H1 (cell line): ENCODE measurements at regions not wholly inside any gene's neighbourhood (a gene's known extent, or its start where the extent isn't known, plus 50 kb on each side); places are given as distances from the start of the nearest gene placed in this dataset.

Experiments used
- CTCF ChIA-PET: fragments of 300-600 bp; sonication (Branson Sonifier 250); formaldehyde crosslinking; loops from one replicate; lab custom pipeline; 2021; ENCODE audit not compliant: partially characterized antibody; lab: Charles Lee
- POLR2A ChIA-PET: fragments of 300-600 bp; sonication (Branson Sonifier 250); formaldehyde crosslinking; loops from one replicate; lab custom pipeline; 2021; ENCODE audit warnings: inconsistent platforms; ENCODE audit not compliant: partially characterized antibody; lab: Charles Lee
- DNase-seq, 2 experiments: peaks; one replicate each; pipeline versions ENCODE4 v3.0.0 to v3.0.0-alpha.2; 2010 to 2022; ENCODE audit warnings: low spot score in 2 of 2, low read depth in 1 of 2, mixed read lengths in 1 of 2
- FAIRE-seq: peaks from 2 replicates; lab custom pipeline; 2011; peaks lifted over from hg19 to GRCh38; lab: Jason Lieb, UNC
- H2AFZ ChIP-seq: 2 replicates; pipeline ENCODE4 v1.8.1; 2012; ENCODE audit warnings: low read length, inconsistent platforms
- H2AK5ac ChIP-seq: 2 replicates; pipeline ENCODE4 v1.6.1; 2013; ENCODE audit warnings: low read depth, low read length
- H2BK120ac ChIP-seq: replicated peaks from 2 replicates; pipeline ENCODE3; 2013; ENCODE audit warnings: low read depth, low read length, inconsistent platforms
- H2BK12ac ChIP-seq: 2 replicates; pipeline ENCODE4 v1.6.1; 2013; ENCODE audit warnings: low read depth, low read length
- H2BK15ac ChIP-seq: 2 replicates; pipeline ENCODE4 v1.6.1; 2013; ENCODE audit warnings: low read length
- H2BK20ac ChIP-seq: 2 replicates; pipeline ENCODE4 v1.6.1; 2013; ENCODE audit warnings: low read length
- H2BK5ac ChIP-seq: 2 replicates; pipeline ENCODE4 v1.6.1; 2013; ENCODE audit warnings: low read depth, low read length
- H3K14ac ChIP-seq: 2 replicates; pipeline ENCODE4 v1.6.1; 2013; ENCODE audit warnings: inconsistent platforms; ENCODE audit not compliant: insufficient read length
- H3K18ac ChIP-seq: 2 replicates; pipeline ENCODE4 v1.6.1; 2013; ENCODE audit warnings: low read length; ENCODE audit errors: extremely low read depth
- H3K23ac ChIP-seq: 2 replicates; pipeline ENCODE4 v1.6.1; 2013; ENCODE audit warnings: inconsistent platforms; ENCODE audit not compliant: insufficient read length
- H3K23me2 ChIP-seq: 2 replicates; pipeline ENCODE4 v1.6.1; 2013; ENCODE audit warnings: low read depth, low read length
- H3K27ac ChIP-seq: 2 replicates; pipeline ENCODE4 v1.6.1; 2011; ENCODE audit warnings: low read depth, low read length, inconsistent platforms
- H3K27me3 ChIP-seq, 4 experiments: replicated peaks in 1 of 4; 1 replicate in 1 of 4; 2 replicates in 3 of 4; pipeline versions ENCODE4 v1.6.1 to v1.8.1; 2011 to 2013; ENCODE audit warnings: low read length in 3 of 4, mild to moderate bottlenecking in 3 of 4, inconsistent platforms in 2 of 4, mixed read lengths in 2 of 4, moderate library complexity in 1 of 4; ENCODE audit not compliant: control insufficient read depth in 3 of 4, insufficient read depth in 3 of 4; ENCODE audit errors: extremely low read depth in 1 of 4
- H3K36me3 ChIP-seq, 4 experiments: 2 replicates each; pipeline versions ENCODE4 v1.6.1 to v1.8.1; 2011 to 2013; ENCODE audit warnings: mild to moderate bottlenecking in 4 of 4, low read length in 3 of 4, moderate library complexity in 2 of 4, control low read depth in 1 of 4, inconsistent platforms in 1 of 4; ENCODE audit not compliant: insufficient read depth in 4 of 4, control insufficient read depth in 2 of 4
- H3K4ac ChIP-seq: replicated peaks from 2 replicates; pipeline ENCODE3; 2013; ENCODE audit warnings: low read length, low read depth, mixed read lengths, inconsistent platforms; ENCODE audit not compliant: insufficient read length
- H3K4me1 ChIP-seq, 4 experiments: replicated peaks in 1 of 4; 1 replicate in 1 of 4; 2 replicates in 3 of 4; pipeline versions ENCODE4 v1.6.1 to v1.8.1; 2011 to 2013; ENCODE audit warnings: low read length in 3 of 4, inconsistent platforms in 2 of 4, mixed read lengths in 1 of 4; ENCODE audit not compliant: insufficient read depth in 4 of 4, control insufficient read depth in 3 of 4
- H3K4me2 ChIP-seq, 2 experiments: 2 replicates each; pipeline versions ENCODE4 v1.6.1 to v1.8.1; 2011 to 2013; ENCODE audit warnings: low read depth in 2 of 2, low read length in 2 of 2, control low read depth in 1 of 2, inconsistent platforms in 1 of 2, mild to moderate bottlenecking in 1 of 2; ENCODE audit not compliant: insufficient read depth in 1 of 2
- H3K4me3 ChIP-seq, 4 experiments: fragments of 200-600, 300-600 bp in 1 of 4; sonication (generic), shearing (Covaris generic), sonication (Bioruptor Twin) in 1 of 4; 2 replicates each; pipeline versions ENCODE4 v1.5.1 to v1.8.1; 2011 to 2016; ENCODE audit warnings: low read length in 4 of 4, low read depth in 3 of 4, control low read depth in 2 of 4, inconsistent platforms in 2 of 4, mild to moderate bottlenecking in 2 of 4, mixed read lengths in 1 of 4, moderate library complexity in 1 of 4; ENCODE audit not compliant: insufficient read depth in 2 of 4; ENCODE audit errors: extremely low read depth in 1 of 4
- H3K56ac ChIP-seq: replicated peaks from 2 replicates; pipeline ENCODE3; 2013; ENCODE audit warnings: low read depth, mild to moderate bottlenecking, mixed read lengths, low read length, inconsistent platforms; ENCODE audit not compliant: insufficient read length
- H3K79me1 ChIP-seq: 2 replicates; pipeline ENCODE4 v1.6.1; 2013; ENCODE audit warnings: low read depth, low read length, control low read depth
- H3K79me2 ChIP-seq, 2 experiments: 2 replicates each; pipeline versions ENCODE4 v1.6.1 to v1.8.1; 2012 to 2013; ENCODE audit warnings: low read length in 2 of 2, mild to moderate bottlenecking in 2 of 2, inconsistent platforms in 1 of 2; ENCODE audit not compliant: insufficient read depth in 2 of 2, control insufficient read depth in 1 of 2
- H3K9ac ChIP-seq, 4 experiments: replicated peaks in 1 of 4; 1 replicate in 1 of 4; 2 replicates in 3 of 4; pipeline versions ENCODE4 v1.6.1 to v1.8.1; 2011 to 2013; ENCODE audit warnings: low read depth in 3 of 4, low read length in 3 of 4, control low read depth in 2 of 4, mild to moderate bottlenecking in 2 of 4, moderate library complexity in 2 of 4, inconsistent platforms in 1 of 4; ENCODE audit errors: extremely low read depth in 1 of 4
- H3K9me3 ChIP-seq, 2 experiments: 2 replicates each; pipeline versions ENCODE4 v1.6.1 to v1.8.1; 2012 to 2013; ENCODE audit warnings: mild to moderate bottlenecking in 2 of 2, moderate library complexity in 2 of 2, control low read depth in 1 of 2, inconsistent platforms in 1 of 2, low read depth in 1 of 2, low read length in 1 of 2, mixed read lengths in 1 of 2; ENCODE audit not compliant: insufficient read depth in 2 of 2
- H4K20me1 ChIP-seq, 2 experiments: replicated peaks in 1 of 2; 2 replicates each; pipeline versions ENCODE3 to v1.8.1; 2011 to 2013; ENCODE audit warnings: inconsistent platforms in 2 of 2, low read length in 2 of 2, mild to moderate bottlenecking in 1 of 2; ENCODE audit not compliant: insufficient read depth in 2 of 2, control insufficient read depth in 1 of 2
- H4K5ac ChIP-seq: 2 replicates; pipeline ENCODE4 v1.6.1; 2013; ENCODE audit warnings: low read length, low read depth, mixed read lengths, inconsistent platforms; ENCODE audit not compliant: insufficient read length
- H4K8ac ChIP-seq: 2 replicates; pipeline ENCODE4 v1.8.0; 2013; ENCODE audit warnings: mild to moderate bottlenecking, moderate library complexity, low read length, inconsistent platforms; ENCODE audit not compliant: insufficient read depth; ENCODE audit errors: extremely low read depth
- H4K91ac ChIP-seq: replicated peaks from 2 replicates; pipeline ENCODE3; 2013; ENCODE audit warnings: low read length, mixed read lengths, inconsistent platforms; ENCODE audit not compliant: insufficient read length
- BACH1 ChIP-seq: IDR thresholded peaks from 2 replicates; pipeline ENCODE4 v1.6.1; 2012; ENCODE audit warnings: low read length, improper control_type of control experiment
- GTF2F1 ChIP-seq: IDR thresholded peaks from 2 replicates; pipeline ENCODE4 v1.6.1; 2012; ENCODE audit warnings: low read depth, low read length, improper control_type of control experiment, borderline replicate concordance
- HDAC6 ChIP-seq: IDR thresholded peaks from one replicate; pipeline ENCODE4 v1.7.1; 2012; ENCODE audit warnings: low read depth, mild to moderate bottlenecking, inconsistent platforms, low read length, moderate library complexity
- JUND ChIP-seq: IDR thresholded peaks from 2 replicates; pipeline ENCODE4 v1.6.1; 2011; ENCODE audit warnings: mild to moderate bottlenecking, improper control_type of control experiment, low read length
- KDM5A ChIP-seq: fragments of 200-600 bp; IDR thresholded peaks from 2 replicates; pipeline ENCODE4 v1.7.1; 2012; ENCODE audit warnings: mild to moderate bottlenecking, low read length, inconsistent platforms, mixed read lengths
- SP1 ChIP-seq: IDR thresholded peaks from 2 replicates; pipeline ENCODE4 v1.6.1; 2011; ENCODE audit warnings: low read depth, low read length
- SP2 ChIP-seq: IDR thresholded peaks from 2 replicates; pipeline ENCODE4 v1.6.1; 2012; ENCODE audit warnings: mild to moderate bottlenecking, low read length, inconsistent platforms
- TBP ChIP-seq: IDR thresholded peaks from 2 replicates; pipeline ENCODE4 v1.6.1; 2011; ENCODE audit warnings: low read depth, low read length, improper control_type of control experiment
- USF2 ChIP-seq: IDR thresholded peaks from 2 replicates; pipeline ENCODE4 v1.6.1; 2011; ENCODE audit warnings: low read length, improper control_type of control experiment
- WGBS, 2 experiments: shearing (Covaris generic) in 1 of 2; methylation state at CpG; one replicate each; pipeline versions ENCODE4 v1.1.6 to v1.1.7; 2013 to 2015; ENCODE audit warnings: low lambda C conversion rate in 2 of 2, mixed read lengths in 2 of 2, inconsistent platforms in 1 of 2, low coverage in 1 of 2, missing lambda C conversion rate in 1 of 2; ENCODE audit not compliant: insufficient replicate concordance in 2 of 2, insufficient coverage in 1 of 2, insufficient read length in 1 of 2; ENCODE audit errors: extremely low coverage in 1 of 2, missing lambda C conversion rate in 1 of 2; 5-methylcytosine and 5-hydroxymethylcytosine counted together

GRCh38 chr7:156063241-156063810, 251.1 kb upstream of the SHH start:
- no peaks in the 10 kb centered on the region; a peak in 1 of 7 replicates for H3K27me3 ChIP-seq
- POLR2A ChIA-PET: no interaction called here
- no peaks in the 10 kb centered on the region for H3K4me1 ChIP-seq

More at GRCh38 chr7:156063241-156063810, 251.1 kb upstream of the SHH start:
- no peak overlapping the region for H2BK15ac ChIP-seq
- H2AFZ ChIP-seq: no peak overlapping the region
- H3K9me3 ChIP-seq: peaks cover 7 to 12% of the 10 kb centered on the region in 2 experiments
- no peaks in the 10 kb centered on the region for H3K23me2 ChIP-seq
- CTCF ChIA-PET: interaction anchor here (1.4 kb wide), 1 partner anchor 8 kb away, joined by 6 read pairs; no protein-coding TSS in a partner anchor
- no peak overlapping the region for H3K14ac ChIP-seq
- no peak overlapping the region for H4K91ac ChIP-seq
- H3K18ac ChIP-seq: no peak overlapping the region
- H3K36me3 ChIP-seq: no peaks in the 10 kb centered on the region
- no peak overlapping the region for H3K4me2 ChIP-seq
- H4K5ac ChIP-seq: no peak overlapping the region
- 93% methylated on average over 27 of the region's 28 CpGs; no CpG with 5 or more reads in 1 of the 2 experiments for WGBS, 2 experiments
- no peak overlapping the region for H2BK12ac ChIP-seq
- H2BK20ac ChIP-seq: no peak overlapping the region
- no peak overlapping the region for H2BK120ac ChIP-seq
- DNase-seq: no peak
- no peak overlapping the region for H2AK5ac ChIP-seq
- FAIRE-seq: no peak
- TF ChIP-seq TBP: no peak
- no peak for TF ChIP-seq SP2
- no peak for TF ChIP-seq BACH1
- no peak for TF ChIP-seq KDM5A
- no peak for TF ChIP-seq JUND
- TF ChIP-seq SP1: no peak
- no peak for TF ChIP-seq USF2
- no peak for TF ChIP-seq HDAC6
- TF ChIP-seq GTF2F1: no peak
- no peak overlapping the region for H3K27ac ChIP-seq
- H3K4me3 ChIP-seq: no peak overlapping the region
- H2BK5ac ChIP-seq: no peak overlapping the region
- no peak overlapping the region for H3K23ac ChIP-seq
- no peaks in the 10 kb centered on the region for H3K79me2 ChIP-seq
- H4K20me1 ChIP-seq: peaks cover 0 to 2% of the 10 kb centered on the region in 2 experiments
- no peak overlapping the region for H3K4ac ChIP-seq
- no peak overlapping the region for H3K9ac ChIP-seq
- H3K79me1 ChIP-seq: no peaks in the 10 kb centered on the region
- H3K56ac ChIP-seq: no peak overlapping the region
- peak overlapping the region; percentile 29; the same call in 1 of the 2 replicates for H4K8ac ChIP-seq
